CD4-positive, alpha-beta T cell treated with Interleukin-15 for 4 hours (primary cell): ENCODE measurements at regions not wholly inside any gene's neighbourhood (a gene's known extent, or its start where the extent isn't known, plus 50 kb on each side); places are given as distances from the start of the nearest gene placed in this dataset.
"Not testable (repeated sequence)": the region's sequence is repeated elsewhere in the genome, so short reads cannot be mapped to it uniquely, and the experiment has no call there.

Experiments used
- DNase-seq: peaks from one replicate; pipeline ENCODE4 v3.0.0-alpha.2; 2020; ENCODE audit warnings: low spot score

GRCh38 chr3:135393898-135394525 is 571.5 kb upstream of the PPP2R3A start:
- no peak for DNase-seq

DNA sequence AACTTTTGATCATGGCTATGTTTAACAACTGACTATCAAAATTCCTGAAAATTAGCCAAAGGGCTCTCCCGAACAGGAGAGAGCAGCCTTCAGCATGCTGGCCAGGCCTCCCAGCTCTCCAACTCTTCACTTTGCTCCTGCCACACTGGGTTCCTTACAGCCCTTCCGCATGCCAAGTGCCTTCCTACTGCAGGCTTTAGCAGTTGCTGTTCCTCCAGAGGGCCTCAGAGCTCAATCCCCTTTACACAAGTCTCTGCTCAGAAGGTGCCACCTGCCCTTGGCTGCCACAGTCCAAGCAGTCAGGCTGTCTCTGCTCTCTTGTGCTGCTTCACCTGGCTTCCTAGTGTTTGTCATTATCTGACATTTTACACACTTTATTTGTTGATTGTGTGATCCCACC is 553.1 kb upstream of the PPP2R3A start:
- DNase-seq, result no peak

DNA sequence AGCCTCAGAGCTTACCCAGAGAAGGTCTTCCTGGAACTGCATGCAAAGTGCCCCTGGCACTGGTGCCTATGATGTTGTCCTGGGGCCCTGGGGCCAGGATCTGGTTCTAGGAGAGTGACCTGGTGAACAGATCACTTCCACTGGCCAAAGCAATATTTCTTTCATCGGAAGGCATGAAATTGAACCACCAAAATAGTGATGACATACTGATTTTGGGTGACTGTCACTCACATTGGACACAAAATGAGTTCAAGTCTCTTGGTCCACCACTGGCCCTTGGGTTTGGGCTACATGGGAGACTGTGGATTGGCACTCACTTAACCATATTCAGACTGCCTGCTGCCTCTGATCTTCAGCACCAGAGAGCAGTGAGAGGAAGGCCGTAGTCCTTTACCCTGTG is 549.3 kb upstream of the PPP2R3A start:
- no peak for DNase-seq

DNA sequence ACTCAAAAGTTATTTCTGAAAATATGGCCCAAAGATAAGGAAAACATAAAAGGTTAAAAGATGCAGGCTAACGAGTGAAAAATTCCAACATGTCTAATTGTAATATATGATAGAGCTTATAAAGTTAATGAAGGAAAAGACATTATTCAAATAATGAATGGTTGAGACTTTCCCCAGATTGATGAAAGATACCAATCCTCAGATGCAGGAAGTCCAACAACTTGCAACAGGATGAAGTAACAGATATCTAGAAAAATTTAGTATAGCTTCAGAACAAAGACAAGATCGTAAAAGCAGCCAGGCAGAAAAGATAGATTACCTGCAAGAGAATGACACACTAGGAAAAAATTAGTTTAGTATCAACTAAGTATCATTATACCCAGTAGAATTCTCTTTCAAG is 546.4 kb upstream of the PPP2R3A start:
- DNase-seq, result no peak

GRCh38 chr3:135426508-135426907 is 539.0 kb upstream of the PPP2R3A start:
- no peak for DNase-seq

- DNase-seq, result no peak
Observed at GRCh38 chr3:135432402-135432801, 533.1 kb upstream of the PPP2R3A start.

DNA sequence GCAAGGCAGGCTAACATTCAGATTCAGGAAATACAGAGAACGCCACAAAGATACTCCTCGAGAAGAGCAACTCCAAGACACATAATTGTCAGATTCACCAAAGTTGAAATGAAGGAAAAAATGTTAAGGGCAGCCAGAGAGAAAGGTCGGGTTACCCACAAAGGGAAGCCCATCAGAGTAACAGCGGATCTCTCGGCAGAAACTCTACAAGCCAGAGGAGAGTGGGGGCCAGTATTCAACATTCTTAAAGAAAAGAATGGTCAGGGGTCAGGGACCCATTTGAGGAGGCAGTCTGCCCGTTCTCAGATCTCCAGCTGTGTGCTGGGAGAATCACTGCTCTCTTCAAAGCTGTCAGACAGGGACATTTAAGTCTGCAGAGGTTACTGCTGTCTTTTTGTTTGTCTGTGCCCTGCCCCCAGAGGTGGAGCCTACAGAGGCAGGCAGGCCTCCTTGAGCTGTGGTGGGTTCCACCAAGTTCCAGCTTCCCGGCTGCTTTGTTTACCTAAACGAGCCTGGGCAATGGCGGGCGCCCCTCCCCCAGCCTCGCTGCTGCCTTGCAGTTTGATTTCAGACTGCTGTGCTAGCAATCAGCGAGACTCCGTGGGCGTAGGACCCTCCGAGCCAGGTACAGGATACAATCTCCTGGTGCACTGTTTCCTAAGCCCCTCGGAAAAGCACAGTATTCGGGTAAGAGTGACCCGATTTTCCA is 526.5 kb upstream of the PPP2R3A start:
- DNase-seq, result not testable (repeated sequence)

GRCh38 chr3:135439632-135440031 is 525.9 kb upstream of the PPP2R3A start:
- not testable (repeated sequence) for DNase-seq

- DNase-seq, result no peak
Observed at GRCh38 chr3:135440233-135440632, 525.3 kb upstream of the PPP2R3A start.

GRCh38 chr3:135440746-135441145 is 524.8 kb upstream of the PPP2R3A start:
- DNase-seq, result no peak

GRCh38 chr3:135444058-135444457 is 521.5 kb upstream of the PPP2R3A start:
- no peak for DNase-seq

GRCh38 chr3:135447483-135447882 is 518.0 kb upstream of the PPP2R3A start:
- no peak for DNase-seq

DNA sequence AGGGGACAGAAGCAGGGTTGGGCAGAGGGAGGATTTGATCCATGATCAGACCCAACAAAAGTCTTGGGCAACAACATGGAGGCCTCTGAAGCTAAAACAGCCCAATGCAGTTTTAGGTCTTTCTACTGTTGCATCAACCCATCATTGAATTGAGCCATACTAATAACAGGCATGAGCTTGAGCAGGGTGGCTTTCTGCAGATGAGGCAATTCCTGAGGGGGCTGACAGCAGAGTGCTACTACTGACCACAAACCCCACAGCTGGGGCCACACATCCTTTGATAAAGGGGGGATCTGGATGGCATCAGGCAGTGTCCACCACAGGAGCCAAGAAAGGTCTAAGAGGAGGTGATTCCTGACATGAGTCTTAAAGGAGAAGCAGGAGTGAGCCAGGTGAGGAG is 517.0 kb upstream of the PPP2R3A start:
- no peak for DNase-seq

- no peak for DNase-seq
Observed at GRCh38 chr3:135449046-135449445, 516.5 kb upstream of the PPP2R3A start.

- no peak for DNase-seq
Observed at GRCh38 chr3:135451037-135451785, 514.3 kb upstream of the PPP2R3A start.

DNA sequence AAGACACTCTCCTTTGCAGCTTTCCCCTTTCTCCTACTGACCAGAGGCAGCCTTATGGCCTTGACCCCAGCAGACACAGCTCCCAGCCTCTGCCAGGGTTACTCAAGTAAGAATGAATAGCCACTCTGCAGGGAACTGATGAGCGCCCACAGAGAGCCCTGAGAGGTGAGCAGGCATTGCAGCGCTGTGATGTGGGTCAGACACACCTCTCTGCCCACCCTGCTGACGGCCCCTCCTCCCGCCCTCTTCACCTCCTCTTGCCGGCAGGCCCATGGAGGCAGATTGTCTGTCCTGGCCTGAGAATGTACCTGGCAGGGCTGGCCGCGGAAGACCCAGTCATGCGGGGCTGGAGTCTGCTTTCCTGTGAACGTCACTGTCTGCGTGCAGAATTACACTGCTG is 512.6 kb upstream of the PPP2R3A start:
- no peak for DNase-seq

DNA sequence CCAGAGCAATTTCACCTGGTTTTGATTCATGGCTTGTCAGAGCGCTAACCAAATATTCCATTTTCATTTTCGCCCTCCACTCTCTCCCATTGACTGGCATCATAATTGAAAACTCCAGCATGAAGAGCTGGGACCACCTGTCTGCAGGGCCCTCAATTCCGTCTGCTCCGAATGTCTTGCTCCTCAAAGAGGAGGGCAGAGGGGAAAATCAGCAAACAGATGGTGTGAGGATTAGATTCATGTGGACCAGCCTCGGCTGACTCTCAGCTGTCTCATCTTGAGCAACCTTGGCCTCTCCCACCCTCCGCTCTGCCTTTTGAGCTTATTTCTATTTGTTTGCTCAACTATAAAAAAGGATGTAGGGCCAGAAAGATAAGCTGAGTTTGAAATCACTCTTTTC is 512.2 kb upstream of the PPP2R3A start:
- no peak for DNase-seq

DNA sequence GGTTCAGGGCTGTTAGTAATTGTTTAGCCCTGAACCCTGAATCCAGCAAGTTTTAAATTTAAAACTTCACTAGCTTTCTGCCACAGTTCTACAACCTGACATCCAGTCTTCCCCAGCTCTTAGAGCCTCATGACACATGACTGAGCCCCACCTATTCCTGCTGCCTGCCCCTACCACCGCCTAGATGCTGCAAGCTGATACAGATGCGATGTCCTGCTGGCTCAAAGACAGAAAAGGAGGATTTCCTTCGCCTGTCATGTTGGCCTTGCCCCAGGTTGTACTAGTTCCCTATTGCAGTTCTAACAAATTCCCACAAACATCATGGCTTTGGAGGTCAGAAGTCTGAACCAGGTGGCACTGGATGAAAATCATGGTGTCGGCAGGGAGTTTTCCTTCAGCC is 510.6 kb upstream of the PPP2R3A start:
- DNase-seq, result no peak

DNA sequence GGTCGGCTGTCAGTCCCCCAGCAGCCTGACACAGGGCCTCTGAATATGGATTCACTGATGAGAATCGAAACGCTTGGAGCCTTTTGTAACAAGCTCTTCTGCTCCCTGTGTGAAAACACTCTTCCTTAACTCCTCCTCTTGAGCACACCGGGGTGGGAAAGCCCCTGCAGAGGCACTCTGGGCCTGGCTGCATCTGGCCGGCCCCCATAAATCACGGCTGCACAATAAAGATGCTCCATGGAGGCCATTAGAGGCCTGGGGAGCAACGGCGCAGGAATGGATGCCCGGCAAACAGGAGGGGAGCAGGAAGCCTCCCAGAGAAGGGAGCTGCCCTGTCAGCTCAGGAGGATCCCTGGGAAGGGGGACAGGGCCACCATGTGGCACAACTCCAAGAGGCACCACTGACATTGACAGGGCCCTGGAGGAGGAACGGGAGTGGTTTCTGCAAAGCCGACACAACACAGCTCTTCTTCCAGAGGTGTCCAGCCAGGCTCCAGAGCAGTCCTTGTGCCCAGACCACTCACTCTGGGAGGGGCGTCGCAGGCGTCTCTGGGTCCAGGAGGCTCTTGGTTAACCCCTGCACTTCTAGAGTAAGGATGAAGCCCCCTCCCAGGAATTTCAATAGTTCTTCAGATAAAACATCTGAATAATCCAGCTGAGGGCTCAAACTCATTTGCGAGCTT is 509.3 kb upstream of the PPP2R3A start:
- no peak for DNase-seq

GRCh38 chr3:135458541-135459322 is 506.8 kb upstream of the PPP2R3A start:
- no peak for DNase-seq

- no peak for DNase-seq
Observed at GRCh38 chr3:135460273-135460672, 505.3 kb upstream of the PPP2R3A start.

- no peak for DNase-seq
Observed at GRCh38 chr3:135471911-135472310, 493.6 kb upstream of the PPP2R3A start.
